SK-N-SH (cell line): ENCODE measurements at regions not wholly inside any gene's neighbourhood (a gene's known extent, or its start where the extent isn't known, plus 50 kb on each side); places are given as distances from the start of the nearest gene placed in this dataset.

ENCODE experiments used
- CTCF ChIA-PET: fragments of 300-600, 350-600 bp; formaldehyde crosslinking; extraction: SDS; loops from one replicate; lab custom pipeline; 2021; lab: Yijun Ruan, JAX
- POLR2A ChIA-PET: fragments of 350-600 bp; sonication (Branson Sonifier 250); formaldehyde crosslinking; extraction: SDS; loops from one replicate; lab custom pipeline; 2020; ENCODE audit warnings: antibody characterized with exemption, inconsistent platforms; lab: Yijun Ruan, JAX
- DNase-seq: peaks from one replicate; pipeline ENCODE4 v3.0.0; 2012
- H2AFZ ChIP-seq: fragments of 200-600 bp; sonication (generic); 2 replicates; pipeline ENCODE4 v1.8.1; 2016; ENCODE audit warnings: antibody characterized with exemption, mild to moderate bottlenecking, low read depth
- H3F3A ChIP-seq: fragments of 200-600 bp; sonication (generic); replicated peaks from 2 replicates; pipeline ENCODE3; 2016; ENCODE audit warnings: antibody characterized with exemption, mild to moderate bottlenecking; ENCODE audit not compliant: insufficient read depth
- H3K27ac ChIP-seq, 2 experiments: fragments of 200-500 bp in 1 of 2; fragments of 200-600 bp in 1 of 2; sonication (Bioruptor generic) in 1 of 2; sonication (generic), shearing (Covaris generic) in 1 of 2; 2 replicates each; pipeline versions ENCODE4 v1.5.1 to v1.6.1; 2014 to 2016; ENCODE audit warnings: low read depth in 2 of 2, inconsistent platforms in 1 of 2, low read length in 1 of 2, mild to moderate bottlenecking in 1 of 2, mixed read lengths in 1 of 2
- H3K27me3 ChIP-seq: fragments of 200-600 bp; sonication (generic), shearing (Covaris generic); 2 replicates; pipeline ENCODE4 v1.6.1; 2016; ENCODE audit warnings: mixed run types; ENCODE audit not compliant: insufficient read depth
- H3K36me3 ChIP-seq, 2 experiments: fragments of 200-500 bp in 1 of 2; fragments of 200-600 bp in 1 of 2; sonication (Bioruptor generic) in 1 of 2; sonication (generic) in 1 of 2; replicated peaks in 1 of 2; 2 replicates each; pipeline versions ENCODE3 to v1.5.1; 2014 to 2016; ENCODE audit warnings: low read length in 1 of 2, mild to moderate bottlenecking in 1 of 2; ENCODE audit not compliant: insufficient read depth in 2 of 2, control insufficient read depth in 1 of 2
- H3K4me1 ChIP-seq, 2 experiments: fragments of 200-500 bp in 1 of 2; fragments of 200-600 bp in 1 of 2; sonication (Bioruptor generic) in 1 of 2; sonication (generic), shearing (Covaris generic) in 1 of 2; 2 replicates each; pipeline versions ENCODE4 v1.5.1 to v1.6.1; 2014 to 2016; ENCODE audit warnings: low read depth in 1 of 2, low read length in 1 of 2, mixed run types in 1 of 2; ENCODE audit not compliant: insufficient read depth in 2 of 2, control insufficient read depth in 1 of 2
- H3K4me2 ChIP-seq: fragments of 200-600 bp; sonication (generic), shearing (Covaris generic); 2 replicates; pipeline ENCODE4 v1.6.1; 2017; ENCODE audit warnings: mixed run types
- H3K4me3 ChIP-seq, 2 experiments: fragments of 200-500 bp in 1 of 2; fragments of 200-600 bp in 1 of 2; sonication (Bioruptor generic) in 1 of 2; sonication (generic), shearing (Covaris generic) in 1 of 2; 2 replicates each; pipeline versions ENCODE4 v1.5.1 to v1.8.1; 2014 to 2016; ENCODE audit warnings: low read depth in 2 of 2, inconsistent platforms in 1 of 2, low read length in 1 of 2, mild to moderate bottlenecking in 1 of 2, mixed read lengths in 1 of 2, moderate library complexity in 1 of 2
- H3K79me2 ChIP-seq: fragments of 200-600 bp; sonication (generic); 2 replicates; pipeline ENCODE4 v1.8.1; 2017; ENCODE audit warnings: mild to moderate bottlenecking; ENCODE audit not compliant: insufficient read depth
- H3K9ac ChIP-seq: fragments of 200-600 bp; sonication (generic); 2 replicates; pipeline ENCODE4 v1.6.1; 2017; ENCODE audit warnings: mixed run types
- H3K9me2 ChIP-seq: fragments of 200-600 bp; sonication (generic); 2 replicates; pipeline ENCODE4 v1.6.1; 2017; ENCODE audit warnings: mixed run types
- H3K9me3 ChIP-seq: fragments of 200-600 bp; sonication (generic); 2 replicates; pipeline ENCODE4 v1.6.1; 2017; ENCODE audit warnings: mixed run types, mild to moderate bottlenecking, moderate library complexity
- H4K20me1 ChIP-seq: fragments of 200-600 bp; sonication (generic); 2 replicates; pipeline ENCODE4 v1.6.1; 2017; ENCODE audit warnings: mild to moderate bottlenecking, mixed run types; ENCODE audit not compliant: insufficient read depth
- CHD2 ChIP-seq: fragments of 150-350 bp; IDR thresholded peaks from 2 replicates; pipeline ENCODE4 v1.6.1; 2018; ENCODE audit warnings: low read length; ENCODE audit not compliant: partially characterized antibody
- CTCF ChIP-seq: fragments of 200-600 bp; sonication (generic); IDR thresholded peaks from 2 replicates; pipeline ENCODE4 v1.6.1; 2017; ENCODE audit warnings: antibody characterized with exemption, mild to moderate bottlenecking, moderate library complexity
- EP300 ChIP-seq, 2 experiments: IDR thresholded peaks; 2 replicates each; pipeline versions ENCODE4 v1.4.0 to v1.6.1; 2012; ENCODE audit warnings: borderline replicate concordance in 1 of 2, low read depth in 1 of 2, low read length in 1 of 2
- GABPA ChIP-seq: IDR thresholded peaks from 2 replicates; pipeline ENCODE4 v1.4.0; 2012; ENCODE audit warnings: low read depth, mild to moderate bottlenecking
- NFIC ChIP-seq: IDR thresholded peaks from 2 replicates; pipeline ENCODE4 v1.4.0; 2012; ENCODE audit warnings: borderline replicate concordance
- PBX3 ChIP-seq: IDR thresholded peaks from 2 replicates; pipeline ENCODE4; 2012
- POLR2AphosphoS5 ChIP-seq: IDR thresholded peaks from 2 replicates; pipeline ENCODE4 v1.6.1; 2012; ENCODE audit warnings: low read depth, low read length
- TCF12 ChIP-seq: IDR thresholded peaks from 2 replicates; pipeline ENCODE4 v1.4.0; 2012
- USF2 ChIP-seq: fragments of 150-350 bp; IDR thresholded peaks from 2 replicates; pipeline ENCODE4 v1.6.1; 2017; ENCODE audit warnings: antibody characterized with exemption, low read length, low read depth, borderline replicate concordance
- WGBS: methylation state at CpG from one replicate; pipeline ENCODE4 v1.1.6; 2017; ENCODE audit warnings: low lambda C conversion rate; 5-methylcytosine and 5-hydroxymethylcytosine counted together

- Histone ChIP-seq H3K4me1 (no peaks in the 10 kb centered on the region), H3K27me3 (no peaks in the 10 kb centered on the region), H3K4me2 (no peak overlapping the region), H3F3A (no peaks in the 10 kb centered on the region), H4K20me1 (no peaks in the 10 kb centered on the region), H3K9me2 (no peaks in the 10 kb centered on the region; the same call in 1 of the 2 replicates), H3K79me2 (no peaks in the 10 kb centered on the region), H3K9ac (no peak overlapping the region), H3K36me3 (no peaks in the 10 kb centered on the region), H3K4me3 (no peak overlapping the region), H2AFZ (no peak overlapping the region), H3K9me3 (no peaks in the 10 kb centered on the region), H3K27ac (no peak overlapping the region)
- POLR2A ChIA-PET, result no interaction called here
- CTCF ChIA-PET, result no interaction called here
- 15% methylated on average over 2 of the region's 2 CpGs for WGBS
- TF ChIP-seq USF2 (no peak), CHD2 (no peak), POLR2AphosphoS5 (no peak)
- TF ChIP-seq, all 33 proteins: peak for 0
- no peak for DNase-seq
These were observed 427.4 kb upstream of the NCAM2 start for GRCh38 chr21:20570824-20571232.

GRCh38 chr21:20572582-20572981 is 425.6 kb upstream of the NCAM2 start:
- Histone ChIP-seq H3K27me3 (no peaks in the 10 kb centered on the region), H3K4me1 (no peaks in the 10 kb centered on the region), H3K79me2 (no peaks in the 10 kb centered on the region), H3K4me3 (no peak overlapping the region), H3K36me3 (no peaks in the 10 kb centered on the region), H3K27ac (no peak overlapping the region), H3K4me2 (no peak overlapping the region), H3K9me3 (no peaks in the 10 kb centered on the region), H3K9ac (no peak overlapping the region), H3F3A (no peaks in the 10 kb centered on the region), H3K9me2 (no peaks in the 10 kb centered on the region; the same call in 1 of the 2 replicates), H2AFZ (no peak overlapping the region), H4K20me1 (no peaks in the 10 kb centered on the region)
- ChIA-PET POLR2A (no interaction called here), CTCF (no interaction called here)
- no peak for DNase-seq
- 1% methylated on average over 4 of the region's 4 CpGs for WGBS
- TF ChIP-seq GABPA, result no peak
- no peak for TF ChIP-seq CHD2
- no peak for TF ChIP-seq EP300 (IDR thresholded peaks at IDR 0.05; ENCODE audit: borderline replicate concordance in 1 of 2, low read depth in 1 of 2, low read length in 1 of 2)
- no peak for TF ChIP-seq PBX3
- no peak for TF ChIP-seq CTCF
- no peak for TF ChIP-seq NFIC
- no peak for TF ChIP-seq USF2
- no peak for TF ChIP-seq TCF12
